ENCODE measurements at regions not wholly inside any gene's neighbourhood (a gene's known extent, or its start where the extent isn't known, plus 50 kb on each side); places are given as distances from the start of the nearest gene placed in this dataset.

GRCh38 chr16:86672179-86672863, 94.0 kb downstream of the FOXL1 start:
- H3K27ac ChIP-seq = no peak overlapping the region
- H3K4me3 ChIP-seq = no peak overlapping the region
- no peak for ATAC-seq
- DNase-seq = no peak
- H3K36me3 ChIP-seq = no peaks in the 10 kb centered on the region
- intact Hi-C loops (cut with DNase I) = no loop called here
- H3K9me3 ChIP-seq = no peaks in the 10 kb centered on the region
- peaks cover 4% of the 10 kb centered on the region for H3K27me3 ChIP-seq (ENCODE audit: low read depth)
- no peaks in the 10 kb centered on the region for H3K4me1 ChIP-seq
- no peak for TF ChIP-seq CTCF (IDR thresholded peaks at IDR 0.05)

GRCh38 chr16:86673090-86673955, 95.0 kb downstream of the FOXL1 start:
- Histone ChIP-seq H3K27me3 (ENCODE audit: low read depth) (peaks cover 7% of the 10 kb centered on the region), H3K4me1 (no peaks in the 10 kb centered on the region), H3K9me3 (no peaks in the 10 kb centered on the region), H3K4me3 (no peak overlapping the region), H3K36me3 (no peaks in the 10 kb centered on the region), H3K27ac (no peak overlapping the region)
- DNase-seq (no peak), ATAC-seq (no peak)
- TF ChIP-seq CTCF (IDR thresholded peaks at IDR 0.05) = no peak
- intact Hi-C loops (cut with DNase I) = no loop called here

DNA sequence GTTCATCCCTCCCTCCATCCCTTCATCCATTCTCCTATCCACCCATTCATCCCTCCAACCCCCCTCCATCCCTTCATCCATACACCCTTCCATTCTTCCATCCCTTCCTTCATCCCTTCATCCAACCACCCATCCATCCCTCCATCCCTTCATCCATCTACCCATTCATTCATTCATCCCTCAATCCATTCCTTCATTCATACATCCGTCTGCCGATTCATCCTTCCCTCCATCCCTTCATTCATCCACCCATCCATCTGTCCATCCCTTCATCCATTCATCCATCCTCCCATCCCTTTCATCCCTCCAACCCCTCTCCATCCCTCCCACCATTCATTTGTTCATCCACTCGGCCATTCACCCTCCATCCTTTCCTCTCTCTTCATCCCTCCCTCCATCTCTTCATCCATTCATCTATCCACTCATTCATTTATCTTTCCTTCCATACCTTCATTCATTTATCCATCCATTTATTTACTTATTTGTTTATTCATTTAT, 95.7 kb downstream of the FOXL1 start:
- ATAC-seq (no peak), DNase-seq (no peak)
- no peaks in the 10 kb centered on the region for H3K9me3 ChIP-seq
- intact Hi-C loops (cut with DNase I) = no loop called here
- H3K4me3 ChIP-seq = no peak overlapping the region
- H3K4me1 ChIP-seq = no peaks in the 10 kb centered on the region
- TF ChIP-seq CTCF (IDR thresholded peaks at IDR 0.05) = no peak
- H3K27me3 ChIP-seq (ENCODE audit: low read depth) = peaks cover 3% of the 10 kb centered on the region
- no peaks in the 10 kb centered on the region for H3K36me3 ChIP-seq
- no peak overlapping the region for H3K27ac ChIP-seq

DNA sequence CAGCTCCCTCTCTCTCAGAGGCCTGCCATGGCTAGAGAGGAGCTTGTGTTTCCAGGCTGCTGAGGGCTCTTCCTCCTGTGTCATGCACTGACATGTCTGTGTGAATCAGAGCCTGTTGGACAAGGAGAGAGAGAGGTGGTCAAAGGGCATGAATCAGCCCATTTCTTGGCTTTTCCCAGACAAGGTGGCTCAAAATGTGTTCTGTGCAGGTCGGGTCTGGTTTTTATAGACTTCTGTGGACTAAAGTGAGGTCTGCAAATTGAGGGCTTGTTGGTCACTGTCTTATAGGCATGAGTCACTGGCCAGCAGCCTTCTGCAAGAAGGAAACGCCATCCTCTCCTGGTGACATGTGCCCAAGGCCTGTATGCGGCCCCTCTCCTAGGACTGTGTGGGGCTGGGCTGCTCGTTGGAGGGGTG, 97.9 kb downstream of the FOXL1 start:
- intact Hi-C loops (cut with DNase I) = no loop called here

DNA sequence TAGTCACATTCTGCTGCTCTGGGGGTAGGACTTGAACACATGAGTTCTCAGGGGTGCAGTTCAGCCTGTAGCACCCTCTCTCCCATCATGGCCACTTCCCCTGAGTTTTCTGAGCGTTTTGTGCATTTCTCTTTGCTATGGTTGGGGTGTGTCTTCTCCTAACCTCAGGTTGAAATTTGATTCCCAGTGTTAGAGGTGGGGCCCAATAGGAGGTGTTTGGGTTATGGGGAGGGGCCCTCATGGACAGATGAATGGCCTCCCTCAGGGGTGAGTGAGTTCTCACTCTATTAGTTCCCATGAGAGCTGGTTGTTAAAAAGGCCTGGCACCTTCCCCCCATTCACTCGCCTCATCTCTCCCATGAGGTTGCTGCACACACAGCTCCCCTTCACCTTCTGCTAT, 101.1 kb downstream of the FOXL1 start:
- ATAC-seq (no peak), DNase-seq (no peak)
- Histone ChIP-seq H3K4me3 (no peak overlapping the region), H3K27me3 (ENCODE audit: low read depth) (peaks cover 3% of the 10 kb centered on the region), H3K36me3 (no peaks in the 10 kb centered on the region), H3K9me3 (no peaks in the 10 kb centered on the region), H3K4me1 (no peaks in the 10 kb centered on the region), H3K27ac (no peak overlapping the region)
- intact Hi-C loops (cut with DNase I) = no loop called here
- no peak for TF ChIP-seq CTCF (IDR thresholded peaks at IDR 0.05)

More for the DNA sequence above, 97.9 kb downstream of the FOXL1 start:
- DNase-seq (no peak), ATAC-seq (no peak)
- no peak for TF ChIP-seq CTCF (IDR thresholded peaks at IDR 0.05)
- Histone ChIP-seq H3K27me3 (ENCODE audit: low read depth) (peaks cover 3% of the 10 kb centered on the region), H3K4me3 (no peak overlapping the region), H3K4me1 (no peaks in the 10 kb centered on the region), H3K9me3 (no peaks in the 10 kb centered on the region), H3K36me3 (no peaks in the 10 kb centered on the region), H3K27ac (no peak overlapping the region)
